ENCODE measurements at regions not wholly inside any gene's neighbourhood (a gene's known extent, or its start where the extent isn't known, plus 50 kb on each side); places are given as distances from the start of the nearest gene placed in this dataset.

GRCh38 chr3:174431717-174432116 lies 427.4 kb upstream of the NAALADL2 start:
- intact Hi-C loops (cut with micrococcal nuclease; ENCODE audit: unreplicated experiment): no loop called here

DNA sequence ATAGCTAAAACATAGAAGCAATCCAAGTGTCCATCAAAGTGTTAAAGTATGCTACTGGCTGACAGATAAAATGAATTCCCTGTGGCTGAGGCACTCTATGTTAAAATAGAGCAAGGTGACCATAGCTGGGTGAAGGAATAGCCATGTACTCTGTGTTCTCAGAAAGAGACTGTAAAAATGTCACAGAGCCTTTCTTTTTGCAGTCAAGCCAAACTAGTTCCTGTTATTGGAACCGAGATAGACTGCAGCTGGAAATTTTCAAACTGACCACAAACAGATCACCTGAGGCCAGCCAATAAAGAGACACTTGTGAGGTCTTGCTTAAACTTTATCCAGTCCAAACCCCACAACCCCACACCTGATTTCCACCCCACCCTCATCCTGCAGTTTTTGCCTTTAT lies 422.8 kb upstream of the NAALADL2 start:
- Histone ChIP-seq H3K9me3 (ENCODE audit: control insufficient read depth, insufficient read depth, low read depth, low read length) (peaks cover 3% of the 10 kb centered on the region; the same call in 1 of the 2 replicates), H3K36me3 (ENCODE audit: control insufficient read depth, insufficient read depth, low read length) (no peaks in the 10 kb centered on the region), H3K4me1 (ENCODE audit: control insufficient read depth, insufficient read depth, low read length) (peaks cover 18% of the 10 kb centered on the region; the same call in 1 of the 2 replicates), H3K27me3 (ENCODE audit: control insufficient read depth, insufficient read depth, low read length) (no peaks in the 10 kb centered on the region), H3K27ac (ENCODE audit: low read length) (peak overlapping the region; percentile 65; the same call in 1 of the 2 replicates), H3K4me3 (ENCODE audit: low read depth in 2 of 2, low read length in 2 of 2) (no peak overlapping the region)
- ChIA-PET POLR2A (no interaction called here), CTCF (no interaction called here)
- no peak for ATAC-seq
- no TSS peak for BruUV-seq (replicated peaks)
- no peak for TF ChIP-seq REST (IDR thresholded peaks at IDR 0.05; ENCODE audit: insufficient read depth in 1 of 2, low read depth in 2 of 2, low read length in 1 of 2)
- TF ChIP-seq SIN3A (IDR thresholded peaks at IDR 0.05; ENCODE audit: borderline replicate concordance, insufficient read depth, low read depth, low read length): no peak
- TF ChIP-seq, protein P1, sequence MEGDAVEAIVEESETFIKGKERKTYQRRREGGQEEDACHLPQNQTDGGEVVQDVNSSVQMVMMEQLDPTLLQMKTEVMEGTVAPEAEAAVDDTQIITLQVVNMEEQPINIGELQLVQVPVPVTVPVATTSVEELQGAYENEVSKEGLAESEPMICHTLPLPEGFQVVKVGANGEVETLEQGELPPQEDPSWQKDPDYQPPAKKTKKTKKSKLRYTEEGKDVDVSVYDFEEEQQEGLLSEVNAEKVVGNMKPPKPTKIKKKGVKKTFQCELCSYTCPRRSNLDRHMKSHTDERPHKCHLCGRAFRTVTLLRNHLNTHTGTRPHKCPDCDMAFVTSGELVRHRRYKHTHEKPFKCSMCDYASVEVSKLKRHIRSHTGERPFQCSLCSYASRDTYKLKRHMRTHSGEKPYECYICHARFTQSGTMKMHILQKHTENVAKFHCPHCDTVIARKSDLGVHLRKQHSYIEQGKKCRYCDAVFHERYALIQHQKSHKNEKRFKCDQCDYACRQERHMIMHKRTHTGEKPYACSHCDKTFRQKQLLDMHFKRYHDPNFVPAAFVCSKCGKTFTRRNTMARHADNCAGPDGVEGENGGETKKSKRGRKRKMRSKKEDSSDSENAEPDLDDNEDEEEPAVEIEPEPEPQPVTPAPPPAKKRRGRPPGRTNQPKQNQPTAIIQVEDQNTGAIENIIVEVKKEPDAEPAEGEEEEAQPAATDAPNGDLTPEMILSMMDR (IDR thresholded peaks at IDR 0.05): no peak
- TF ChIP-seq POLR2AphosphoS5 (IDR thresholded peaks at IDR 0.05; ENCODE audit: low read depth, low read length): no peak
- TF ChIP-seq TCF7L2 (IDR thresholded peaks at IDR 0.05; ENCODE audit: low read depth, low read length): no peak
- in situ Hi-C loops (cut with HindIII; ENCODE audit: low pct_unique_long_range_greater_than_20kb, low sequenced_read_pairs): no loop called here
- DNase-seq (ENCODE audit: low read depth, low spot score): no peak
- intact Hi-C loops (cut with micrococcal nuclease; ENCODE audit: unreplicated experiment): no loop called here

More at GRCh38 chr3:174431717-174432116, 427.4 kb upstream of the NAALADL2 start:
- in situ Hi-C loops (cut with HindIII; ENCODE audit: low pct_unique_long_range_greater_than_20kb, low sequenced_read_pairs): no loop called here
- H3K27me3 ChIP-seq (ENCODE audit: control insufficient read depth, insufficient read depth, low read length): no peaks in the 10 kb centered on the region
- POLR2A ChIA-PET: no interaction called here
- no TSS peak for BruUV-seq (replicated peaks)
- no peak overlapping the region for H3K27ac ChIP-seq (ENCODE audit: low read length)
- no peak for TF ChIP-seq TCF7L2 (IDR thresholded peaks at IDR 0.05; ENCODE audit: low read depth, low read length)
- TF ChIP-seq, protein P1 (IDR thresholded peaks at IDR 0.05): no peak
- TF ChIP-seq REST (IDR thresholded peaks at IDR 0.05; ENCODE audit: insufficient read depth in 1 of 2, low read depth in 2 of 2, low read length in 1 of 2): no peak
- no peak for TF ChIP-seq POLR2AphosphoS5 (IDR thresholded peaks at IDR 0.05; ENCODE audit: low read depth, low read length)
- TF ChIP-seq SIN3A (IDR thresholded peaks at IDR 0.05; ENCODE audit: borderline replicate concordance, insufficient read depth, low read depth, low read length): no peak
- no peaks in the 10 kb centered on the region for H3K4me1 ChIP-seq (ENCODE audit: control insufficient read depth, insufficient read depth, low read length)
- H3K9me3 ChIP-seq (ENCODE audit: control insufficient read depth, insufficient read depth, low read depth, low read length): peaks cover 3% of the 10 kb centered on the region; the same call in 1 of the 2 replicates
- DNase-seq (ENCODE audit: low read depth, low spot score) (no peak), ATAC-seq (no peak)
- CTCF ChIA-PET: interaction anchor here (0.5 to 1.1 kb wide), 2 partner anchors 10 to 71 kb away, joined by 3 to 4 read pairs; no protein-coding TSS in a partner anchor
- no peak overlapping the region for H3K4me3 ChIP-seq (ENCODE audit: low read depth in 2 of 2, low read length in 2 of 2)
- H3K36me3 ChIP-seq (ENCODE audit: control insufficient read depth, insufficient read depth, low read length): no peaks in the 10 kb centered on the region
